PC-3 (cell line): ENCODE measurements at regions not wholly inside any gene's neighbourhood (a gene's known extent, or its start where the extent isn't known, plus 50 kb on each side); places are given as distances from the start of the nearest gene placed in this dataset.

ENCODE experiments used
- ATAC-seq: fragments of 200-7000 bp; cut with Tn5 transposase; 2 replicates; pipeline ENCODE4 v1.9.1; 2020; ENCODE audit warnings: mild to moderate bottlenecking, moderate library complexity
- BruUV-seq: library from RNA; stranded (reverse); fragments of 400-500 nt; replicated peaks from 2 replicates; lab custom pipeline; 2021; lab: Mats Ljungman, UMichigan
- CTCF ChIA-PET: fragments of 300-600 bp; sonication (Branson Sonifier 250); formaldehyde crosslinking; loops from one replicate; lab custom pipeline; 2022; ENCODE audit warnings: antibody characterized with exemption; lab: Charles Lee
- POLR2A ChIA-PET: fragments of 300-600 bp; sonication (Branson Sonifier 250); formaldehyde crosslinking; loops from one replicate; lab custom pipeline; 2022; ENCODE audit warnings: antibody characterized with exemption; ENCODE audit not compliant: unreplicated experiment; lab: Charles Lee
- DNase-seq: peaks from one replicate; pipeline ENCODE4 v3.0.0-alpha.2; 2015
- H2AFZ ChIP-seq: fragments of 300-600 bp; sonication (generic); 2 replicates; pipeline ENCODE4 v1.6.0; 2016; ENCODE audit warnings: antibody characterized with exemption, low read length
- H3F3A ChIP-seq: fragments of 300-600 bp; sonication (generic); one replicate; pipeline ENCODE4 v1.6.0; 2017; ENCODE audit warnings: antibody characterized with exemption, low read length, control low read depth, mild to moderate bottlenecking; ENCODE audit not compliant: unreplicated experiment
- H3K27ac ChIP-seq: fragments of 300-600 bp; sonication (generic); 2 replicates; pipeline ENCODE4 v1.5.1; 2016; ENCODE audit warnings: mild to moderate bottlenecking, low read length
- H3K27me3 ChIP-seq: fragments of 300-600 bp; sonication (generic); 2 replicates; pipeline ENCODE4 v1.6.1; 2016; ENCODE audit warnings: low read length, mixed read lengths
- H3K36me3 ChIP-seq: fragments of 300-600 bp; sonication (generic); 2 replicates; pipeline ENCODE4 v1.6.1; 2016; ENCODE audit warnings: low read depth, mixed run types, low read length, mixed read lengths
- H3K4me1 ChIP-seq: fragments of 300-600 bp; sonication (generic); 2 replicates; pipeline ENCODE4 v1.5.1; 2016; ENCODE audit warnings: low read length; ENCODE audit not compliant: insufficient read depth
- H3K4me2 ChIP-seq: fragments of 300-600 bp; sonication (generic); 2 replicates; pipeline ENCODE4 v1.6.0; 2016; ENCODE audit warnings: low read length
- H3K4me3 ChIP-seq: fragments of 300-600 bp; sonication (generic); 2 replicates; pipeline ENCODE4 v1.5.1; 2016; ENCODE audit warnings: mild to moderate bottlenecking, low read length, mixed read lengths
- H3K79me2 ChIP-seq: fragments of 300-600 bp; sonication (generic); 2 replicates; pipeline ENCODE4 v1.6.1; 2017; ENCODE audit warnings: low read length, mixed read lengths
- H3K9ac ChIP-seq: fragments of 300-600 bp; sonication (generic); 2 replicates; pipeline ENCODE4 v1.6.0; 2016; ENCODE audit warnings: mild to moderate bottlenecking, low read length
- H3K9me2 ChIP-seq: fragments of 300-600 bp; sonication (generic); replicated peaks from 2 replicates; pipeline ENCODE4 v1.6.1; 2016; ENCODE audit warnings: mixed run types, low read length, mixed read lengths
- H3K9me3 ChIP-seq: fragments of 300-600 bp; sonication (generic); 2 replicates; pipeline ENCODE4 v1.6.1; 2016; ENCODE audit warnings: low read length, mixed read lengths
- H4K20me1 ChIP-seq: fragments of 300-600 bp; sonication (generic); 2 replicates; pipeline ENCODE4 v1.6.1; 2016; ENCODE audit warnings: low read length, mixed read lengths
- EZH2 ChIP-seq: fragments of 300-600 bp; sonication (generic); IDR thresholded peaks from one replicate; pipeline ENCODE4 v1.6.1; 2017; ENCODE audit warnings: antibody characterized with exemption, mild to moderate bottlenecking, low read length; ENCODE audit not compliant: unreplicated experiment
- EZH2phosphoT487 ChIP-seq: fragments of 300-600 bp; sonication (generic); IDR thresholded peaks from 2 replicates; pipeline ENCODE4 v1.6.1; 2018; ENCODE audit warnings: mild to moderate bottlenecking, antibody characterized with exemption, low read length, borderline replicate concordance
- intact Hi-C: fragments of 100-400 bp; cut with micrococcal nuclease; formaldehyde crosslinking; loops from 2 replicates; pipeline ENCODE4 v1.9.0; 2023
- TF ChIP-seq, protein P1 (sequence below): fragments of 300-600 bp; sonication (generic); conservative IDR thresholded peaks from 2 replicates; pipeline ENCODE4 v1.5.1; 2017; ENCODE audit warnings: antibody characterized with exemption, low read depth, mild to moderate bottlenecking, low read length

DNA sequence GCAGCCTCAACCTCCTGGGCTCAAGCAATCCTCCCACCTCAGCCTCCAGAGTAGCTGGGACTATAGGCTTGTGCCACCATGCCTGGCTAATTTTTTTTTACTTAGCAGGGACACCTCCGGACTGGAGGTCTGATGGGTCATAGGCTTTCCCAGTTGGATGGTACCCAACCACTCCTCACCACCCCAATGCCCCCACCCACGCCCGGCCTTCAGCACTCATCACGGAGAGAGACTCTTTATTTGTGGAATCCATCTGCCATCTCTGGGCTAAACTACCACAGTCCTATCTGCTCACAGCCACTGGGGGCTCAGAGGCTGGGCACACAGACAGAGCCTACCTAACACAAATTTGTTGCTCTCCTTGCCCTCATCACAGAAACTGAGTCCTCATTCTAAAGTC is 58.3 kb upstream of the STXBP1 start:
- TF ChIP-seq EZH2 = no peak
- TF ChIP-seq, protein P1, sequence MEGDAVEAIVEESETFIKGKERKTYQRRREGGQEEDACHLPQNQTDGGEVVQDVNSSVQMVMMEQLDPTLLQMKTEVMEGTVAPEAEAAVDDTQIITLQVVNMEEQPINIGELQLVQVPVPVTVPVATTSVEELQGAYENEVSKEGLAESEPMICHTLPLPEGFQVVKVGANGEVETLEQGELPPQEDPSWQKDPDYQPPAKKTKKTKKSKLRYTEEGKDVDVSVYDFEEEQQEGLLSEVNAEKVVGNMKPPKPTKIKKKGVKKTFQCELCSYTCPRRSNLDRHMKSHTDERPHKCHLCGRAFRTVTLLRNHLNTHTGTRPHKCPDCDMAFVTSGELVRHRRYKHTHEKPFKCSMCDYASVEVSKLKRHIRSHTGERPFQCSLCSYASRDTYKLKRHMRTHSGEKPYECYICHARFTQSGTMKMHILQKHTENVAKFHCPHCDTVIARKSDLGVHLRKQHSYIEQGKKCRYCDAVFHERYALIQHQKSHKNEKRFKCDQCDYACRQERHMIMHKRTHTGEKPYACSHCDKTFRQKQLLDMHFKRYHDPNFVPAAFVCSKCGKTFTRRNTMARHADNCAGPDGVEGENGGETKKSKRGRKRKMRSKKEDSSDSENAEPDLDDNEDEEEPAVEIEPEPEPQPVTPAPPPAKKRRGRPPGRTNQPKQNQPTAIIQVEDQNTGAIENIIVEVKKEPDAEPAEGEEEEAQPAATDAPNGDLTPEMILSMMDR = no peak
- Histone ChIP-seq H3K9me2 (no peaks in the 10 kb centered on the region), H3K4me2 (no peak overlapping the region), H3K27me3 (no peaks in the 10 kb centered on the region), H3K9ac (no peak overlapping the region), H3K27ac (no peak overlapping the region), H3F3A (no peaks in the 10 kb centered on the region), H3K9me3 (no peaks in the 10 kb centered on the region), H3K4me3 (no peak overlapping the region), H2AFZ (no peak overlapping the region), H4K20me1 (peaks cover 9% of the 10 kb centered on the region; the same call in 1 of the 2 replicates), H3K79me2 (peaks cover 96% of the 10 kb centered on the region), H3K4me1 (peaks cover 40% of the 10 kb centered on the region), H3K36me3 (peaks cover 5% of the 10 kb centered on the region; the same call in 1 of the 2 replicates)
- POLR2A ChIA-PET = no interaction called here
- no TSS peak for BruUV-seq
- ATAC-seq = no peak
- intact Hi-C loops = no loop called here
- CTCF ChIA-PET = no interaction called here
- no peak for DNase-seq

DNA sequence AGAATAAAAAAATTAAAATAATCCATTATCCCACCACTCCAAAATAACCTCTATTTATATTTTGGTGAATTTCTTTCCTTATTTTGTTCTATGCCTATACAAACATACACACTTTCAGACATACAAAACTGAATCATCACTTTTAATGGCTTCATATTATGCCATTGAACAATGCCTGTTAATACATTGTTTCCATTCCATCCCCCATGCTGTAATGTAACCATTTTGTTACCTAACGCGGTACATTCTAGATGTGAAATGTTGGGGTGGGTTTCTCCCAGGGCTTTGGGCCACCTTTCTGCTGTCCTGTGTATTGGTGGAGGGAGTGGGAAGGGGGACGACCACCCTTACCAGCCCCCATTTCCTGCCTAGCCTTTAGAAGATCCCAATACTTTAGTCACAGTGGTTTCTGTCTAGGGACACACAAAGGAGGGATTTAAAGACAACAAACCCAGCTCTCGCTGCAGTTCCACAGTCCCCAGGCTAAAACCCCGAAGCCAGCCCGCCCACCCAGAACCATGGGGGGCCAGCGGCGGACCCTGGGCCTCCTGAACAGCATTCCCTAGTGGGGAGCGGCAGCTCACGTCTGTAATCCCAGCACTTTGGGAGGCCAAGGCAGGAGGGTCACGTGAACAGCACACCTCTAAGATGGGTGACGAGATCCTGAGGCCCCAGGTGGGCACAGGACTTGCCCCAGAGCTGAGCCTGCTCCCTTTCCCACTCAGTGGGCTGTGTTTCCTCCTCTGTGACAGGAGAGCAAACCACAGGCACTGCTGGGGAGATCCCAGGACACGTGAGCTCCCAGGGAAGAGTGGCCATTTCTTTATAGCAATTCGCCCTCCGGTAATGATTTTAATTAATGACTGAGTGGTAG is 56.9 kb upstream of the STXBP1 start:
- ChIA-PET POLR2A (no interaction called here), CTCF (no interaction called here)
- Histone ChIP-seq H3F3A (no peaks in the 10 kb centered on the region), H3K4me2 (peak overlapping the region; percentile 71), H3K79me2 (peaks cover 96% of the 10 kb centered on the region), H3K27ac (peak overlapping the region; percentile 81), H3K4me1 (peaks cover 53% of the 10 kb centered on the region), H3K9ac (peak overlapping the region; percentile 45), H4K20me1 (peaks cover 1% of the 10 kb centered on the region; the same call in 1 of the 2 replicates), H3K27me3 (no peaks in the 10 kb centered on the region), H3K9me2 (no peaks in the 10 kb centered on the region), H2AFZ (no peak overlapping the region), H3K36me3 (peaks cover 8% of the 10 kb centered on the region), H3K4me3 (no peak overlapping the region), H3K9me3 (no peaks in the 10 kb centered on the region)
- DNase-seq (no peak), ATAC-seq (no peak)
- intact Hi-C loops = no loop called here
- TF ChIP-seq, protein P1 = no peak
- TF ChIP-seq EZH2 (no peak), EZH2phosphoT487 (no peak)
- BruUV-seq = no TSS peak
